ENCODE measurements at regions not wholly inside any gene's neighbourhood (a gene's known extent, or its start where the extent isn't known, plus 50 kb on each side); places are given as distances from the start of the nearest gene placed in this dataset.

DNA sequence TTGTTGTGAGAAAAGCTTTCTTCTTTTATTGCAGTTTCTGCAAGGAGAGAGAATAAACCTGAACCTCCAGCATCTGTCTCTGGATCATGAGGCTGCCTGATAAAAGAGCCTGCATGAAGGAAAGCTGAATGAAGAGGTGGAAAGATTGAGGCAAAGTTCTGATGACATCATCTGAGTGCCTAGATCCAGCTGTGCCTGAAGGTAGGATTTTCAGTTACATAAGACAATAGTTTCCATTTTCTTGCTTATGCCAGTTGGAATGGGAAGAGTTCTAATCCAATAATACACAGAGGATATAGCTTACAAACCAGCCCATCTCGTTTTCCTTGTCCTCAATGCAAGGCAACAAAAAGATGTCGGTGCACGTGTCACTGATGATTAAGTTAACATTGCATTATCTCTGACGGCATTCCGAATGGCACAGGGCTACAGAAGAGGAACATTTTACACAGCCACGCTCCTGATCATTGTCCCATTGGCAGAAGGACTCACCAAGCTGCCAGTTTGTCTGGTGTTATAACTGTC is 105.5 kb upstream of the ERCC6L2 start:
- TF ChIP-seq, protein P1, sequence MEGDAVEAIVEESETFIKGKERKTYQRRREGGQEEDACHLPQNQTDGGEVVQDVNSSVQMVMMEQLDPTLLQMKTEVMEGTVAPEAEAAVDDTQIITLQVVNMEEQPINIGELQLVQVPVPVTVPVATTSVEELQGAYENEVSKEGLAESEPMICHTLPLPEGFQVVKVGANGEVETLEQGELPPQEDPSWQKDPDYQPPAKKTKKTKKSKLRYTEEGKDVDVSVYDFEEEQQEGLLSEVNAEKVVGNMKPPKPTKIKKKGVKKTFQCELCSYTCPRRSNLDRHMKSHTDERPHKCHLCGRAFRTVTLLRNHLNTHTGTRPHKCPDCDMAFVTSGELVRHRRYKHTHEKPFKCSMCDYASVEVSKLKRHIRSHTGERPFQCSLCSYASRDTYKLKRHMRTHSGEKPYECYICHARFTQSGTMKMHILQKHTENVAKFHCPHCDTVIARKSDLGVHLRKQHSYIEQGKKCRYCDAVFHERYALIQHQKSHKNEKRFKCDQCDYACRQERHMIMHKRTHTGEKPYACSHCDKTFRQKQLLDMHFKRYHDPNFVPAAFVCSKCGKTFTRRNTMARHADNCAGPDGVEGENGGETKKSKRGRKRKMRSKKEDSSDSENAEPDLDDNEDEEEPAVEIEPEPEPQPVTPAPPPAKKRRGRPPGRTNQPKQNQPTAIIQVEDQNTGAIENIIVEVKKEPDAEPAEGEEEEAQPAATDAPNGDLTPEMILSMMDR (IDR thresholded peaks at IDR 0.05): no peak
- TF ChIP-seq POLR2A (IDR thresholded peaks at IDR 0.05): no peak
